Endothelial cell of umbilical vein (primary cell): ENCODE measurements at regions not wholly inside any gene's neighbourhood (a gene's known extent, or its start where the extent isn't known, plus 50 kb on each side); places are given as distances from the start of the nearest gene placed in this dataset.

Source experiments
- CTCF ChIP-seq, 2 donors: IDR thresholded peaks; 1 replicate in 1 of 2; 2 replicates in 1 of 2; pipeline ENCODE4 v1.5.1; 2011; ENCODE audit warnings: low read length in 2 of 2, mild to moderate bottlenecking in 2 of 2, moderate library complexity in 2 of 2, control low read depth in 1 of 2, inconsistent platforms in 1 of 2, low read depth in 1 of 2; ENCODE audit not compliant: insufficient read depth in 1 of 2; ENCODE audit errors: extremely low read depth in 1 of 2
- EZH2 ChIP-seq: IDR thresholded peaks from 2 replicates; pipeline ENCODE4 v1.6.1; 2012; ENCODE audit warnings: borderline replicate concordance, low read depth, mild to moderate bottlenecking, moderate library complexity, low read length, inconsistent platforms; ENCODE audit not compliant: severe bottlenecking
- FOS ChIP-seq: IDR thresholded peaks from 2 replicates; pipeline ENCODE4 v1.6.1; 2011; ENCODE audit warnings: mild to moderate bottlenecking, low read length, moderate library complexity, borderline replicate concordance; ENCODE audit not compliant: insufficient read depth
- GATA2 ChIP-seq: IDR thresholded peaks from 2 replicates; pipeline ENCODE4 v1.7.0; 2011; ENCODE audit warnings: low read depth, mild to moderate bottlenecking, moderate library complexity, mixed read lengths, low read length; ENCODE audit not compliant: insufficient read length, insufficient read depth
- MAX ChIP-seq: IDR thresholded peaks from 2 replicates; pipeline ENCODE4 v1.6.1; 2011; ENCODE audit not compliant: insufficient read depth, insufficient read length
- MYC ChIP-seq: IDR thresholded peaks from one replicate; pipeline ENCODE4 v1.6.1; 2011; ENCODE audit warnings: mild to moderate bottlenecking, low read depth, low read length
- POLR2A ChIP-seq: IDR thresholded peaks from 2 replicates; pipeline ENCODE4 v1.6.1; 2012; ENCODE audit warnings: low read depth, mild to moderate bottlenecking, control low read depth, low read length
- POLR2AphosphoS5 ChIP-seq: IDR thresholded peaks from 2 replicates; pipeline ENCODE4 v1.6.1; 2012; ENCODE audit warnings: low read depth, mild to moderate bottlenecking, control low read depth, low read length, moderate library complexity; ENCODE audit not compliant: insufficient read depth

- TF ChIP-seq CTCF (IDR thresholded peaks at IDR 0.05; ENCODE audit: extremely low read depth in 1 of 2, insufficient read depth in 1 of 2, low read depth in 1 of 2, low read length in 2 of 2) (no peak), POLR2A (no peak), POLR2AphosphoS5 (no peak), MYC (no peak), EZH2 (no peak), MAX (no peak), GATA2 (no peak), FOS (no peak)
Measured at GRCh38 chr16:59881376-59881775, 1147.3 kb upstream of the GOT2 start.
